ENCODE measurements at regions not wholly inside any gene's neighbourhood (a gene's known extent, or its start where the extent isn't known, plus 50 kb on each side); places are given as distances from the start of the nearest gene placed in this dataset.

GRCh38 chr3:72448858-72449257 lies 399.4 kb downstream of the SHQ1 start:
- DNase-seq = no peak

GRCh38 chr3:72448375-72448823 lies 399.8 kb downstream of the SHQ1 start:
- DNase-seq = no peak

- DNase-seq = peak; percentile 77 to 95 (median 86)
Measured at GRCh38 chr3:72447059-72447946, 400.9 kb downstream of the SHQ1 start.

GRCh38 chr3:72446218-72447058 lies 401.8 kb downstream of the SHQ1 start, which contains the start of gene RYBP:
Gene RYBP (minus strand): TSS chr3:72446621.
- DNase-seq = peak in 1 of 4 experiments; percentile 43

DNA sequence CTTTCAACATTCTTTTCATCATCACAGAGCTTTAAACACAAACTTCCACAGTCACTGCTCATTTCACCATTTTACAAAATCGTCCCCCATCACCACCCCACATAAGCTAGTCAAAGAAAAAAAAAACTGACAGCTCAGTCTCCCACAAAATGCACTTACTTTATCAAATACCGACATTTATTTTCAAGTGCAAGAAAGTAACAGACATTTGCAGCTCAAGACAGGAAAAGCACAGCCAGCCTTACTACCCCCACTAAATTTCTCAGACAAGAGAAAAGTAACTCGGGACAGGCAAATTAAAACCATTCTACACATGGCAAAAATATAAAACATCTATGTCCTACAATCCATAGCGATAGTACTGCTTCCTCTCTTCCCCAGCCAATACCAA lies 402.4 kb downstream of the SHQ1 start:
- no peak for DNase-seq

- DNase-seq = no peak
Measured at GRCh38 chr3:72444656-72445223, 403.5 kb downstream of the SHQ1 start.

DNA sequence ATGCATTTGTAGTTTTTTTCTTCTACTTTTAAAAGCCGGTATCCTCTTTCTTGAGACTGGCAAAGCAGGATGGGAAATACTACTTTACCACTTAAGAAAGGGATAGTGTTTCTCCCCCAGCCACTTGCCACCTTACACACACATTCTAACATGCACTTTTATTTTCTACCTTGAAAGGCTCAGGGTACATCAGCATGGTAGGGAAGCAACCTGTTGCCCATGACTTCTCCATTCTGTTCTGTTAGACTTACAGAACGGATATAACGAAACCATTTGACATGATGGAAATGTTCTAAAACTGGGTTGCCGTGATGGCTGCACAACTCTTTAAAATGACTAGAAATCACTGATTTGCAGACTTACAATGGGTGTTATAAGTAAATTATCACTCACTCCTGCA lies 405.5 kb downstream of the SHQ1 start:
- no peak for DNase-seq

- DNase-seq = no peak
Measured at GRCh38 chr3:72441284-72441994, 406.8 kb downstream of the SHQ1 start.

DNA sequence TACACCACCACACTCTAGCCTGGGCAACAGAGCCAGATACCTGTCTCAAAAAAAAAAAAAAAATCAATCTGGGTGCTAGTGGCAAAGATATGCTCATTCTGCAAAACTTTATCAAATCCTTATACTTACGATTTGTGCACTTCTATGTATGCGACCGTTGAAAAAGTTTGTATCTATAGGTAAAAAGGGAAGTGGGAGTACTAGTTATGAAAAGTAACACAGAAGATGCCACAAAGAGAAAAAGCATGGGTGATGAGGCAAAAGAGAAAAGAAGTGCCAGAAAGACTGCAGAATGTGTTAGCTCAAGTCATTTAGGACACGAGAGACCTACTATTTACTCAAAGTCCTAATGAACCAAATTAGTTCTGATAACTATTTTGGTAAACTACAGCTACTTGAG lies 407.8 kb downstream of the SHQ1 start:
- DNase-seq = no peak

DNA sequence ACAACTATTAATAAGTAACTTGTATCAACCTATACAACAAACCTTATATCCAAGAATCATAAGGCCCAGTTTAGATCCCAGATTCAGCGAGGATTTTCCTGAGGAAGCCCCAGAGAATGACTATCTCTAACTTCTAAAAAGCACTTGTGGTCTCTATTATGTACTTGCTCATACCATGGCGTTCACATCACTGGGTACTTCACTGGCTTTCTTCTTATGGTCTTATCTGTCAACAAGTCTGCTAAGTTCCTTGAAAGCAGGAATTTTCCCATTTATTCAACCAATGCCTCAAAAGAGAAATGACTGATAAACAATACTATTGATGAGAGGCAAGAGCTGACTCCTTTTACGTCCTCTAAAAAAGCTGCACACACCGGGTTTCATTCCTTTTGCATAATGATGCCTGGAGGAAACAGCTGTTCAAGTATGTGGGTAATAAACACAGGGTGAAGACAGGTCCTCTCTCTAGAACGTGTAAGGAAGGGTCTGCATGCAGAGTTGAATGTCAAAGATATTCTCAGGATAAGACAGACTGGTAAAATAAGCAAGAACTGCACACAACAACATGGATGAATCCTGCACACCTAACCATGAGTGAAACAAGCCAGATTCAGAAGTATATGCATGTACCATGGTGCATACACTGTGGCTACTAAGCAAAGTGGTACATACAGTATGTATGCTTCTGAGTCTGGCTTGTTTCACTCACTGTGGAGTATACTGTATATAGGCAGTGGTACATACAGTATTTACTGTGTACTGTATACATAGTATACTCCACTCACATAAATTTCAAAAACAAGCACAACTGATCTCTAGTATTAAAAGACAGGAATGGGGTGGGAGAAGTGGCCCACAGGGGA lies 408.7 kb downstream of the SHQ1 start:
- DNase-seq = no peak

DNA sequence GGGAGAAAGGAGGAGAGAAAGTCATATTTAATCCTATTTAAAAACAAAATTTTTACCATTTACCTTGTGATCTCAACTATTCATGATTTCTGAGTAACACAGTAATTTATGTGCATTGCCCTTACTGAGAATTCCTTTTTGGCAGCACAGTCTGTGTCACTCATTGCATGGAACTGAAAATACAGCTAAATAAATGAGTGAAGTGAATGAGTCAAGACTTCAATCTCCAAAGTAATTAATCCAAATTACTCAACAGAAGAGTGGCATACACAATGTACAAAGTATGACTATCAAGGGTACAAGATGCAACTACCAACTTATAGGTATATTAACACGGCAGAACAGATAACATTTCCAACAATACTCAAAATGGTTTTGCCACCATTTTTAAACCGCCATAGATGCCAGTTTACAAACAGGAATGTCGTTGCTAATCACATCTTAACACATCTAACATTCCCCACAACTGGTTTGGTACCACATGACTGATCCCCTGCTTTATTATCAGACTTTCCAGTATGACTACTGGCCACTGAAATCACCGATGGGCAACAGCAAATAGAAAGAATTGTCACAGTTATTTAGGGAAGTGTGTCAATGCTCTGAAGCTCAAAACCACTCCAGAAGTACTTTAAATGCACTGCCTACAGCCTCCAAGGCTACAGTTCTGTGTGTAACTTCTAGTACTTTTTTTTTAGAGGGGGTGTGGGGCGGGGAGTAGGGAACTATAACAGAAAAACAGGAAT lies 410.4 kb downstream of the SHQ1 start:
- no peak for DNase-seq

DNA sequence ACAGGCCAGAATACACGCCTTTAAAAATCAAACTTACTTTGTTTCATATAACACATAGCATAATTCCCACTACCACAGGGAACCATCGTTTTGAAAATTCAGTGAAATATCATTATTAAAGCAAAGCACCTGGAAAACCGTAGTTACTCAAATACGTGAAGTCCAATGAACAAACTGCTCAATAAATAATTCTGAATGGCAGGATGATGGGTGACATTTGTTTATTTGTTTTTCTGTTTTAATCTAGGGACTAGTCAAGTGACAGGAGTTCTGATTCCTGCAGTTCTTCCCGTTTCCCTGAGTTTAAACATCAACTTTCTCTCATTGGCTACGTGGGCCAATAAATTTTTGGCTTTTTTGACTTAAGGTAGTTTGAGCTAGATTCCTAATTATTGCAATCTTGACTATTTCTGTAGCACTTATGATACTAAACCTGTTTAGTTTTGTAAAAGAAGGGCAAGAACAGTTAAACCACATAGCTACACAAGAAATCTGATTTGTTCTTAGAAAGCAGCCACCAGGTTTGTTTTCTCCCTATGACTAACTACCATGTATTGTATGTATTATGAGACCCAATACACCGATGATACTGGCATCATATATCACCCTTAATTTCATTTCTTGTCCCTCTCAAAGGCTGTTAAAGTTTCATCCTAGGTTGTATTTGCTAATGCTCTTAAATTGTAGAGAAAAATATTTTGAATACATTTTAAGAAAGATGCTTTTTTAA lies 411.2 kb downstream of the SHQ1 start:
- DNase-seq = no peak

DNA sequence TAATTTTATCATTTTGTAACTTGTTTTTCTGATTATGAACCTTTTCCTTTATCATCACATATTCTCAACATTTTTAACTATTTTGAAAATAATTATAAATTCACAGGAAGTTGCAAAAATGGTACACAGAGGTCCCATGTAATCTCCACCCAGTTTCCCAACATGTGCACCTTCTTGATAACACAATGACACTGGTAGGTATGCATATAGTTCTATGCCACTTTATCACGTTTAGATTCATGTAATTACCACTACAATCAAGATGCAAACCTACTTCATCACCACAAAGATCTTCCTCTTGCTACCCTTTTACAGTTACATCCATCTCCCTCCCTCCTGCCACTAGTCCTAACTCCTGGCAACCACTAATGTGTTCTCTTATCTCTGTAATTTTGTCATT lies 413.9 kb downstream of the SHQ1 start:
- DNase-seq = no peak

- no peak for DNase-seq
Measured at GRCh38 chr3:72432246-72432645, 416.0 kb downstream of the SHQ1 start.

- no peak for DNase-seq
Measured at GRCh38 chr3:72429589-72430353, 418.5 kb downstream of the SHQ1 start.

DNA sequence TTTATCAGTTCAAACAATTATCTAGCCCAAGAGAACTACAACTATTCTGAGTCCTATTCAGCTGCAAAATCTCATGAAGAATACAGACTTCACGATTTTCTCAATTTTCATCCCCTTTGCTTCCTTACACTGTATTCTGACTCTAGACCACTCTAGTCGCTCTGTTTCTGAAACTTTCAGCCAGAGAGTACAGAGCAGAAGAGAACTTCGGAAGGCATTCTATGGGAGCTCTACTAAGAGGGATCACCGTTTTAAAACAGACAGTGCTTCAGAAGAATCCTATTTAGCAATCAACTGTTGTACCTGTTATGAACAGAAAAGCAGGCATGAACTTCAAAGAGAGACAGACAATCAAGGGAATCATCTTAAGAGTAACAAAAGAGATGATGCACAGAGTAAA lies 419.4 kb downstream of the SHQ1 start:
- no peak for DNase-seq

GRCh38 chr3:72427624-72428023 lies 420.6 kb downstream of the SHQ1 start:
- DNase-seq = no peak

DNA sequence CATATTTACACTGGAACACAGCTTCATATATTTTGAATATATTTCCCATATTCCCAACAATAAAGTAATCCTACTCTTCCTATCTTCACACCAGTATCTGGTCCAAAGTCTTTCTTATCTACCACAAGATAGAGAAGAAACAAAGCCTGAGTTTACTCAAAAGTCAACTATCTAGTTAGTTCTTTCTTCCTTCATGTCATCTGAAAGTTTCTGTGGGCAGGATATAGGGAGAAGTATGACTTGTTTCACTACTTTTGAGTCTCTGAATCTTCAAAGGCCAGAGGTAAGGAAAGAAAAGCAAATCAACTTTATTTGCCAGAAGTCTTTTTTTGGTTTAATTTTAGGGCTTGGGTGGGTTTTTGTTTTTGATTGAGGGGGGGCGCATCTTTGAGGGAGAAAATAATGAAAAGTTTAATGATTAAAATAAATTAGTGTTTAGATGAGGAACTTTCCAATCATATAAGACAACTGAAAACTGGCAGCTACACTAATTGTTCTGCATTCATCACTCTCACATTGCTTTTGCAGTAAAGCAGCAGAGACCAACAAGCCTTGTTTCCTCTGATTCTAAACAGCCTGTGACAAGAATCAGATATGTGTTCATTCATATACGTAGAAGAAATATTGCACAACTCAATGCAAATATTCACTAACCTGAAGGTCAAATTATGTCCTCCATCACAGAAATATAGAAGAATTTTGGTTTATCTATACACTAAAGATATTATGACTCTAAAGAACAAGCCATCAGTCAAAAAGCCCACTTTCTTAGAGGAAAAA lies 421.4 kb downstream of the SHQ1 start:
- no peak for DNase-seq

- DNase-seq = no peak
Measured at GRCh38 chr3:72423643-72424042, 424.6 kb downstream of the SHQ1 start.

Measured in activated CD4-positive, CD25-positive, alpha-beta regulatory T cell (primary cell).